ENCODE measurements at regions not wholly inside any gene's neighbourhood (a gene's known extent, or its start where the extent isn't known, plus 50 kb on each side); places are given as distances from the start of the nearest gene placed in this dataset.

DNA sequence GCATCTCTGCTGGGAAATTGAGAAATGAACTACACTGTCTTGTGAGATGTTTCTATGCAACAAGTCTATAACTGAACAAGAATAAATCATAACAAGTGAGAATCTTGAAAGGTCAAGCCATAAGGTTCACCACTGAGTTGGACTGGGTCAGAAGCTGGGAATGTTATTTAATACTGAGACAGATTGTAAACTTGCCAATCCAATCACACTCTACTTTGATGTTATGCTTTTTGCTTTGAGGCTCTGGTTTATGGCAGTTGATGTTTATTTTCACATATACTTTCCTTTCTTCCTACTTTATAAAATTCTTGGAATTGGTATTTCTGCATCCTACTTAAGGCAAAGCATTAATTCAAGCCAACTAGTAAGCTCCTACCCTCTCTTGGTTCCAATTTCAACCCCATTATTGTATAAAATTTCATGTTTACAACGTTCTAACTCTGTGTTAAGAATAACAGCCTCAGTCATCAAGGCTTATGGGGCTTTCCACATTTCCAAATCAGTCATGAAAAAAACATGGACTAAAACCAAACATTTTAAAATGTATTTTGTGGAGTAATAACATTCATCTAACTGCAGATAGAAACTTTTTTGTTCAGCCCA is 533.4 kb downstream of the NYAP2 start:
- Mint-ChIP-seq H3K4me1 (no peaks in the 10 kb centered on the region), H3K36me3 (no peaks in the 10 kb centered on the region), H3K27me3 (ENCODE audit: low read depth) (no peaks in the 10 kb centered on the region), H3K27ac (no peak overlapping the region), H3K4me3 (no peak overlapping the region), H3K9me3 (no peaks in the 10 kb centered on the region)
- no peak for DNase-seq (ENCODE audit: low spot score in 2 of 2, unreplicated experiment in 2 of 2)
- TF ChIP-seq, protein P1, sequence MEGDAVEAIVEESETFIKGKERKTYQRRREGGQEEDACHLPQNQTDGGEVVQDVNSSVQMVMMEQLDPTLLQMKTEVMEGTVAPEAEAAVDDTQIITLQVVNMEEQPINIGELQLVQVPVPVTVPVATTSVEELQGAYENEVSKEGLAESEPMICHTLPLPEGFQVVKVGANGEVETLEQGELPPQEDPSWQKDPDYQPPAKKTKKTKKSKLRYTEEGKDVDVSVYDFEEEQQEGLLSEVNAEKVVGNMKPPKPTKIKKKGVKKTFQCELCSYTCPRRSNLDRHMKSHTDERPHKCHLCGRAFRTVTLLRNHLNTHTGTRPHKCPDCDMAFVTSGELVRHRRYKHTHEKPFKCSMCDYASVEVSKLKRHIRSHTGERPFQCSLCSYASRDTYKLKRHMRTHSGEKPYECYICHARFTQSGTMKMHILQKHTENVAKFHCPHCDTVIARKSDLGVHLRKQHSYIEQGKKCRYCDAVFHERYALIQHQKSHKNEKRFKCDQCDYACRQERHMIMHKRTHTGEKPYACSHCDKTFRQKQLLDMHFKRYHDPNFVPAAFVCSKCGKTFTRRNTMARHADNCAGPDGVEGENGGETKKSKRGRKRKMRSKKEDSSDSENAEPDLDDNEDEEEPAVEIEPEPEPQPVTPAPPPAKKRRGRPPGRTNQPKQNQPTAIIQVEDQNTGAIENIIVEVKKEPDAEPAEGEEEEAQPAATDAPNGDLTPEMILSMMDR (IDR thresholded peaks at IDR 0.05; ENCODE audit: unreplicated experiment), result no peak

DNA sequence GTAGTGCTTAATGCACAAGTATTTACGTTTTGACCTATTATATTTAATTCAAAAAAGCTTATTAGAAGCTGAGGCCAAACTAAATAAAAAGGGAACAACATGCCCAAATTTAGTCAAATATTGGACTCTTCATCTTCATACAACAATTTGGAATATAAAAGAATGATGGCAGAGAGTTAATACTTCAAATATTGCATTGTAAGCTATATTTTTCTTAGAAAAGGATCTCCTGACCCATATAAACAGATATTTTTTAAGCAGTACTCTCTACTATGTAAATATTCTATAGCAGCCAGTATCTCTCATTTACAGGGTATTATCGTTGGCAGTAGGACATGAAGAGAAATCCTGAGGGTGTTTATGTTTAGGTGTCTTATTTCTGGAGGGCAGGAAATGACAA is 531.2 kb downstream of the NYAP2 start:
- TF ChIP-seq, protein P1 (IDR thresholded peaks at IDR 0.05; ENCODE audit: unreplicated experiment), result no peak
- H3K27me3 Mint-ChIP-seq (ENCODE audit: low read depth), result no peaks in the 10 kb centered on the region
- no peaks in the 10 kb centered on the region for H3K4me1 Mint-ChIP-seq
- no peak overlapping the region for H3K4me3 Mint-ChIP-seq
- no peaks in the 10 kb centered on the region for H3K36me3 Mint-ChIP-seq
- no peaks in the 10 kb centered on the region for H3K9me3 Mint-ChIP-seq
- no peak overlapping the region for H3K27ac Mint-ChIP-seq
- DNase-seq (ENCODE audit: low spot score in 2 of 2, unreplicated experiment in 2 of 2), result no peak

DNA sequence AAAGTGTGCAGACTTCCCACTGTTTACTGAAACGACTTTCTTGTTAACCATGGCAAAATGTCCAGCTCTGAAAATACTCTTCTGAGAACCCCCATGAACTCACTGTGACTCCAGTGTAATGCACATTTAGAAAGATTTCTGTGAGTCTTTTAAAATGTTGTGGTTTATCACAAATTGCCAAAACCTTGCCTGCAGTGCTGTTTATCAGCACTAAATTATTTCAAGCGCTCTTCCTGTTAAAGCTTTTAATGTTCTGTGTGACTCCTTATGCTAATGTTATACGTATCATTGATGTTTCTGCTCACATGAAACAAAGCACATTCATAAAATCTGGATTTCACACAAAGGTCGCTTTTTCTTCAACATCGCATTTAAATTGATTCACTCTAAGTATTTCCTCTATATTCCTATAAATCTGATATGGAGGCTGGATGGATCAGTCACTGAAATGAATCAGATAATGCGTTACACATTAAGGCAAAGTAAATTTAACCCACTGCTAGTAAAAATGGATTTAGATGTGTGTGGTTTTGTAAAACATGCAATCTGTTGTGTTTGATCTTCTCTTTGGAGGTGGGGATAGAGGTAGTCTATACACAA is 521.2 kb downstream of the NYAP2 start:
- Mint-ChIP-seq H3K27ac (peak overlapping the region; percentile 1), H3K4me3 (no peak overlapping the region), H3K27me3 (ENCODE audit: low read depth) (no peaks in the 10 kb centered on the region), H3K4me1 (peaks cover 7% of the 10 kb centered on the region), H3K36me3 (no peaks in the 10 kb centered on the region), H3K9me3 (peaks cover 11% of the 10 kb centered on the region)
- TF ChIP-seq, protein P1 (IDR thresholded peaks at IDR 0.05; ENCODE audit: unreplicated experiment), result no peak
- no peak for DNase-seq (ENCODE audit: low spot score in 2 of 2, unreplicated experiment in 2 of 2)

DNA sequence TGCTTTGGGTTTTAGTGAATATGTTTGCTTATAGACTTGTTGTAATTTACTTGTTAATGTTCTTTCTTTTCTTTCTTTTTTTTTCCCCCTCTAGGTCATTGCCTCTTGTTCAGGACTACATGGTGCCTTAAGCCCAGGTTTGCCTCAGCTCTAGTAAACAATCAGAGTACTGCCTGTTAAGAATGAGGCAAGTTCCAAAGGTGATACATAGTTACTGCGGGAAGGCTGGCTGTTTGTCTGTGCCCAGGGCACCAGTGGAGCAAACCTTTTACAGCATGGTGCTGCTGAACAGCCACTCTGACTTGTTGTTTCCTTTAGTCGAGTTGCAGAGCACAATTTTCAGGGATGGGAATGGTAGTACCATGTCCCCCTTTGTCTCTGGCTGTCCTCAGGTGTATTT is 517.2 kb downstream of the NYAP2 start:
- peaks cover 7% of the 10 kb centered on the region for H3K4me1 Mint-ChIP-seq
- no peaks in the 10 kb centered on the region for H3K27me3 Mint-ChIP-seq (ENCODE audit: low read depth)
- no peak overlapping the region for H3K4me3 Mint-ChIP-seq
- H3K36me3 Mint-ChIP-seq, result no peaks in the 10 kb centered on the region
- no peak overlapping the region for H3K27ac Mint-ChIP-seq
- TF ChIP-seq, protein P1 (IDR thresholded peaks at IDR 0.05; ENCODE audit: unreplicated experiment), result no peak
- DNase-seq (ENCODE audit: low spot score in 2 of 2, unreplicated experiment in 2 of 2), result no peak
- H3K9me3 Mint-ChIP-seq, result peaks cover 16% of the 10 kb centered on the region

DNA sequence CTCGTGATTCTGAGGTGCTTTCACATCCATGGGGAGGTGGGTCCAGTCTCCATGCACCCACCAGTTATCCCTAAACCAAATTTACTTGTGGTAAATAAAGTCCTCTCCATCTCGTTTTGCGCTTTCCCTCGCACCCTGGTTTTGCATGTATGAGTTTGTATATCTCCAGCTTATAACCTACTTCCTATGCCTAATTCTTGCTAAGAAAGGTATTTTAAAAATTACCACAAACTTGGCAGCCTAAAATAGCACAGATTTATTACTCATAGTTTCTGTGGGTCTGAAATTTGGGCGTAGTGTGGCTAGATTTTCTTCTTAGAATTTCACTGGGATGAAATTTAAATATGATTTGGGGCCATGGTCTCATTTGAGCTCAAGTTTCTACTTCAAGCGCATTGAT is 511.5 kb downstream of the NYAP2 start:
- no peak overlapping the region for H3K4me3 Mint-ChIP-seq
- TF ChIP-seq, protein P1 (IDR thresholded peaks at IDR 0.05; ENCODE audit: unreplicated experiment), result no peak
- no peak for DNase-seq (ENCODE audit: low spot score in 2 of 2, unreplicated experiment in 2 of 2)
- no peaks in the 10 kb centered on the region for H3K36me3 Mint-ChIP-seq
- H3K4me1 Mint-ChIP-seq, result no peaks in the 10 kb centered on the region
- no peaks in the 10 kb centered on the region for H3K27me3 Mint-ChIP-seq (ENCODE audit: low read depth)
- no peak overlapping the region for H3K27ac Mint-ChIP-seq
- peaks cover 8% of the 10 kb centered on the region for H3K9me3 Mint-ChIP-seq
